HUES48 (cell line): ENCODE measurements at regions not wholly inside any gene's neighbourhood (a gene's known extent, or its start where the extent isn't known, plus 50 kb on each side); places are given as distances from the start of the nearest gene placed in this dataset.
"Not testable (repeated sequence)": the region's sequence is repeated elsewhere in the genome, so short reads cannot be mapped to it uniquely, and the experiment has no call there.

Source experiments
- H3K27ac ChIP-seq: one replicate; pipeline ENCODE4 v1.7.0; 2013; ENCODE audit warnings: low read depth, low read length, inconsistent platforms
- H3K27me3 ChIP-seq: 2 replicates; pipeline ENCODE4 v1.6.1; 2013; ENCODE audit warnings: mild to moderate bottlenecking, low read length; ENCODE audit not compliant: control insufficient read depth, insufficient read depth
- H3K36me3 ChIP-seq: 2 replicates; pipeline ENCODE4 v1.6.1; 2013; ENCODE audit warnings: low read length; ENCODE audit not compliant: control insufficient read depth, insufficient read depth
- H3K4me1 ChIP-seq: 2 replicates; pipeline ENCODE4 v1.6.1; 2013; ENCODE audit warnings: mild to moderate bottlenecking, low read length; ENCODE audit not compliant: control insufficient read depth, insufficient read depth
- H3K4me3 ChIP-seq: 2 replicates; pipeline ENCODE4 v1.5.1; 2013; ENCODE audit warnings: mild to moderate bottlenecking, low read depth, low read length
- H3K9ac ChIP-seq: 2 replicates; pipeline ENCODE4 v1.6.1; 2013; ENCODE audit warnings: mild to moderate bottlenecking, low read depth, low read length, moderate library complexity
- H3K9me3 ChIP-seq: 2 replicates; pipeline ENCODE4 v1.6.1; 2013; ENCODE audit warnings: low read length; ENCODE audit not compliant: control insufficient read depth, insufficient read depth

DNA sequence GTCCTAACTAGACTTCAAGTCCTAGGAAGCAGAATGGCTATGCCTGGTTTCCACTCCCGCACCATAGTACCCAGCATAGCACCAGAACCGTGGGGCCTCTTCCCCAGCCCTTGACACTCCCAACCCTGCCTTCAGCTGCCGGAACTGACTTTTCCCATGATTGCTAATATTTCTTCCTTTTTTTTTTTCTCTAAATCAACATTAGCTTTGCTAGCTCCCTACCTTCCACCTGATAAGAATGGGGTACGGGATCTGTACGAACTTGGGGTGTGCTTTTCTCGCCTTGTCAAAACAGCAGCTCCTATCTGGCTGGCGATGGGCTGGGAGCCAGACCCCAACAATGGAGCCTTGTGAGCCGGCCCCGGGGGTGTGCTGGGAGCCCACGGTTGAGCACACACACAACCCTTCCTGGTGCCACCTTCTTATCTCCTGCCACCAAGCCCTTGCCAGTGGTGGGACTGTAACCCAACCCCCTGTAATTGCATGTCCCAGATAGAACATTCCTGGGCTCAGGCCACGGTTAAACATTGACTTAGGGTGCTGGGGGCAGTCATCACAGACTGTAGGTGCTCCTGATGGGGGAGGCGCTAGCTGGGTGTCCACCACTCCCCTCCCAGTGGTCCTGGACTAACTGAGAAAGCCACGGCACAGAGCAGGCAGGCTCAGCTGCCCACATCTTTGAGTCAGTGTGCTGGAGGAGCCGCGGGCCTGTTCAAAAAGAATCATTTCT, 213.0 kb upstream of the HAAO start:
- Histone ChIP-seq H3K4me1 (no peaks in the 10 kb centered on the region), H3K36me3 (no peaks in the 10 kb centered on the region), H3K9me3 (no peaks in the 10 kb centered on the region), H3K27ac (no peak overlapping the region), H3K4me3 (no peak overlapping the region), H3K9ac (no peak overlapping the region), H3K27me3 (no peaks in the 10 kb centered on the region)

DNA sequence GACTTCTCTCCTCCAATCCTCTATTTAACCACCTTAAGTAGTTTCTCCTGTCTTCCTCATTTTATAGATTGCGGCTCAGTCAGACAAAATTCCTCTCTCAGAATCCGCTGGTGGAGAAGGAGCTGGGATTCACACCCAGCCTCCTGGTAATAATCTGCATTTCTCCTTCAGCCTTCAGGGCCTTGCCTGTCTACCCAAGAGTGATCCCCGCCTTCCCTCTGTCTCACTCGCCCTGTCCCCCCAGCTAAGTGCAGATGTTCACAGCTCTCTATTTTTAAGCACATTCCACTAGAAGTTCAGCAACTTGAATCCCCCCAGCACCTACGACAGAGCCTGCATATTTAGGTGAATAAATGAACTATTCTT, 212.5 kb upstream of the HAAO start:
- no peaks in the 10 kb centered on the region for H3K27me3 ChIP-seq
- no peak overlapping the region for H3K9ac ChIP-seq
- H3K27ac ChIP-seq, result no peak overlapping the region
- no peak overlapping the region for H3K4me3 ChIP-seq
- H3K4me1 ChIP-seq, result no peaks in the 10 kb centered on the region
- no peaks in the 10 kb centered on the region for H3K36me3 ChIP-seq
- no peaks in the 10 kb centered on the region for H3K9me3 ChIP-seq

DNA sequence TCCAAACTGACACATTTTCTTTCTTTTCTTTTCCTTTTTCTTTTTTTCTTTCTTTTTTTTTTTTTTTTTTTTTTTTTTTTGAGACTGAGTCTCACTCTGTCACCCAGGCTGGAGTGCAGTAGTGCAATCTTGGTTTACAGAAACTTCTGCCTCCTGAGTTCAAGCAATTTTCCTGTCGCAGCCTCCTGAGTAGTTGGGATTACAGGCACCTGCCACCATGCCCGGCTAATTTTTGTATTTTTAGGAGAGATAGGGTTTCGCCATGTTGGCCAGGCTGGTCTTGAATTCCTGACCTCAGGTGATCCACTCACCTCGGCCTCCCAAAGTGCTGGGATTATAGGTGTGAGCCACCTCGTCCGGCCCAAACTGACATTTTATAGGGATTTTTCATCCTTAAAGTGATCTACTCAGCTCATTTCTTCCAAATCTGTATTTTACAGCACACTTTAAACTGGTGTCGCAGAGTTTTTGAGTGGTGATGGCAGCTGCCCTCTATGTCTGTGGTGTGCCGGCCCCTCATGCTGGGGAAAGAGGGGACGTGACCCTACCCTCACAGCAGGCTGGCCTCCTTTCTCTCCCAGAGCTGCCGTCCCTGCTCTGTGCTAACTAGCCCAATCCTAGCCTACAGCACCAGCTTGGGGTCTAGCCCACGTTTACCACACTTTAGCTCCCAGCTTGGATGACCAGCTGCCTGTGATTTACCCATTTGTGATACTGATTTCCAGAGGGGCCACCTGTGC, 211.9 kb upstream of the HAAO start:
- H3K27me3 ChIP-seq, H3K4me3 ChIP-seq, H3K27ac ChIP-seq, H3K9ac ChIP-seq, H3K4me1 ChIP-seq, H3K9me3 ChIP-seq, H3K36me3 ChIP-seq: not testable (repeated sequence)

DNA sequence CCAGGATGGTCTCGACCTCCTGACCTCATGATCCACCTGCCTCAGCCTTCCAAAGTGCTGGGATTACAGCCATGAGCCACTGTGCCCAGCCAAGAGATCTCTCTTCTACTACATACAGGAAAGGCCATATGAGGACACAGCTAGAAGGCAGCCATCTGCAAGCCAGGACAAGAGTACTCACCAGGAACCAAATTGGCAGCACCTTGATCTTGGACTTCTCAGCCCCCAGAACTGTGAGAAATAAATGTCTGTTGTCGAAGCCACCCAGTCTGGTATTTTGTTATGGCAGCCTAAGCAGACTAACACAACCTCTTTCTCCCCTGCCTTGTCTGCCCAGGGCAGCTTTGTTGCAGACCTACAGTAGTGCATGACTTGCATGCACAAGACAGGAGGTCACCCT, 211.3 kb upstream of the HAAO start:
- Histone ChIP-seq H3K9ac (no peak overlapping the region), H3K9me3 (no peaks in the 10 kb centered on the region), H3K27me3 (no peaks in the 10 kb centered on the region), H3K36me3 (no peaks in the 10 kb centered on the region), H3K4me3 (no peak overlapping the region), H3K27ac (no peak overlapping the region), H3K4me1 (no peaks in the 10 kb centered on the region)

DNA sequence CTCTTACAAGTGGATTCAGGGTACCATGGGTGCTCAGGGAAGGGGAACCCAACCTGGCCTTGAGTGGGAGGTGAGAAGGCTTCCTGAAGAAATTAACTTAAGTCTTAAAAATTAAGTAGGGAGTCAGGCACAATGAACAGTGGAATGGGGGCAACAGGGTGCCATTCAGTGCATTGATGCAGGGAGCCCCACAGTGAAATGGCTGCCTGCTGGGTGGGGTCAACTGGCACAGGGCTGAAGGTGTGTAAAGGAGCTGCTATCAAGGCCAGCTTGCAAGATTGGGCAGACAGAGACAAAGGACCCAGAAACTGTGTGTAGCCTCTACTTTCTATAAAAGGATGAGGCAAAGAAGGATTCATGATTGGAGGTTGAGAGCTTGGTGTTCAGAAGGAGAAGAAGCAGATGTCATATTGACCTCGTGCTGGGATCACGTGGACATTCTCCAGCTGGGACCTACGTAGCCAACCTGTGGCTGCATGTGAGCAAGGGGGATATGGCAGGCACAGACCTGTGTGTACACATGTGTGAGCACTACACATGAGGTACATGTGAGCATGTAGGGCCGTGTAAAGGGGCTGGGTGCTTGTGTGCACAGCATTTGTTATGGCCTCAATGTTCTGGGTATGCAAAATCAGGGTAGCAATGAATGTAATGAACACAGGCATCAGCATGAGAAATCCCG, 209.5 kb upstream of the HAAO start:
- Histone ChIP-seq H3K36me3 (no peaks in the 10 kb centered on the region), H3K4me3 (no peak overlapping the region), H3K4me1 (no peaks in the 10 kb centered on the region), H3K9ac (no peak overlapping the region), H3K27ac (no peak overlapping the region), H3K9me3 (no peaks in the 10 kb centered on the region), H3K27me3 (no peaks in the 10 kb centered on the region)

DNA sequence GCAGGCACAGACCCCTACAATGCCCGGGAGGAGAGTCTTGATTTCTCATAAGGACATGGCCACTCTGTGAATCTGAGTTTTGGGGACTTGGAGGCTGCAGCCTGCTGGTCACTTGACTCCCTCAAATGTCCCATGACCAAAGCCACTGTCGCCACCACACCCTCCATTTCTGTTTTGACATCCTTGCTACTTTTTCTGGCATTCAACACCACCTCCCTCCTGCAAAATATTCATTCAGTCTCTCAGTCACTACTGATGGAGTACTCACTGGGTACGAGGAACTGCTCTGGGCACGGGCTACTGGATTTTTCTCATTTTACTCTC, 208.6 kb upstream of the HAAO start:
- Histone ChIP-seq H3K27me3 (no peaks in the 10 kb centered on the region), H3K27ac (no peak overlapping the region), H3K4me1 (no peaks in the 10 kb centered on the region), H3K9me3 (no peaks in the 10 kb centered on the region), H3K4me3 (no peak overlapping the region), H3K9ac (no peak overlapping the region), H3K36me3 (no peaks in the 10 kb centered on the region)

DNA sequence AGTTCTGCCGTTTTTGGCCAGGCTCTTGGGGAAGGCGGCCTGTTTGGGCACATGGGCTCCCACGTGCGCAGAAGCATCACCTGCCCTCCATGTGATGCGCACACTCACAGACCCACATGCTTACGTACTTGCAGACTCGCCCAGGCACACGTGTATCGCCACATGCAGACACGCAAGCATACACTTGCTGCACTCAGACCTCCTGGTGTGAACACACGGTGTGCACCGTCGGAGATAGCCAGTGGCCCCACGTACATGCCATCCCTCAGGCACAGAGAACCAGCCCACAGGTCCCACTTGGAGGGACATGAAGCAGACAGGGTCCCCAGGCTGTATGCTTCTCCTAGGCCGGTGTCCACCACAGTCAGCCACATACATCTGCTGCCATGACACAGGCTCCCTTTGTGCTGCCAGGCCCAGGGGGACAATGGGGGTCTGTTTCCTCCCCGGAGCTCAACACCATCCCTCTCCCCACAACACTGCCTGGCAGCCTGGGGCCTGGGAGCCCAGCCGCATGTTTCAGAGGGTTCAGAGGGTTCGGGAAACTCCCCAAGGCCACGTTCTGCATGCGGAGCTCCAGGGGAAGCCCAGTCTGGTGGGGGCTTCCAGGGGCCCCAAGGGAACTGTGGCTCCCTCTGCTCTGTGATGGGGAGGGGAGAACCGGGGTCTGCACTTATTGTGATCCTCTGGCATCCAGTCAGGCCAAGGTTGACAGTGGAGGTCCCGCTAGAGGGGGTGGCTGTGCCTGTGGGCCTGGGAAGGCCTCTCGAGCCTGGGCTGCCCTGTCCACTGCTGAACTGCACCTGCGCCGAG, 208.1 kb upstream of the HAAO start:
- no peak overlapping the region for H3K9ac ChIP-seq
- no peak overlapping the region for H3K4me3 ChIP-seq
- peaks cover 4% of the 10 kb centered on the region for H3K9me3 ChIP-seq
- no peak overlapping the region for H3K27ac ChIP-seq
- H3K36me3 ChIP-seq, result no peaks in the 10 kb centered on the region
- H3K27me3 ChIP-seq, result no peaks in the 10 kb centered on the region
- H3K4me1 ChIP-seq, result no peaks in the 10 kb centered on the region

DNA sequence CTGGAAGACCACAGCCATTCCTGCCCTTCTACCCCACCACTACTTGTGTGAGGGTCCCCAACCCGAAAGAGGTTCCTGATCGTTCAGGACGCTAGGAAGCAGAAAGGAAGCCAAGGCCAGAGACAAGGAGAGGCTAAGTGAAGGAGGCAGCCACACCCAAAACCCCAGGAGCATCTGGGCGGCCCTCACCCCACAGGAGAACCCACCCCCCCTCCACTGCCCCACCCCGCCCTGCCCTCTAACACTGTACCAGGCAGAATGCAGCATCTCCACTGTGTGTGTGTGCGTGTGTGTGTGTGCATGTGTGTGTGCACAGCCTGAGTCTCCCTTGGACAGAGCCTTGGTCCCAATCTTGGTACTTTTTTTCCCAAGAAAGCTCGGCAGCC, 207.5 kb upstream of the HAAO start:
- Histone ChIP-seq H3K36me3 (no peaks in the 10 kb centered on the region), H3K4me3 (no peak overlapping the region), H3K9me3 (peaks cover 4% of the 10 kb centered on the region), H3K9ac (no peak overlapping the region), H3K27ac (no peak overlapping the region), H3K27me3 (no peaks in the 10 kb centered on the region), H3K4me1 (no peaks in the 10 kb centered on the region)

DNA sequence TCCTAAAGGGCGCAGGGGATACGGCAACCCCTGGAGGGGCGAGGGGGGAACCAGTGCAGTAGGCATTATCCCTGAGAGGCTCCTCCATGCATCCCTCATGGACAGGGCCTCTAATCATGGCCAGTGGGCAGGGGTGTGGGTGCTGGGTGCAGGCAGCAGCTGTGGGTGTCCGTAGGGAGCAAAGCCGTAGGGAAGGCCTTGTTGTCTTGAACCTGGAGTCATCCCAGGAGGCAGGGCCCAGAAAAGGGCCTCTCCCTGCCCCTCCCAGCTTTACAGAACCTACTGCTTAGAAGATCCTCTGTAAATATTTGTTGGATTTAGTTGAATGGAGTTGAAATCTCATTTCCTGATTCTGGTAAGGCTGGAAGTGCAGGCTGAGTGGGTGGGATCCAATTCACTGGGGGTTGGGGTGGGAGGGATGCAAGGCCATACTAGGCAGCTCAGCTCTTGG, 207.0 kb upstream of the HAAO start:
- Histone ChIP-seq H3K27ac (no peak overlapping the region), H3K9ac (no peak overlapping the region)

DNA sequence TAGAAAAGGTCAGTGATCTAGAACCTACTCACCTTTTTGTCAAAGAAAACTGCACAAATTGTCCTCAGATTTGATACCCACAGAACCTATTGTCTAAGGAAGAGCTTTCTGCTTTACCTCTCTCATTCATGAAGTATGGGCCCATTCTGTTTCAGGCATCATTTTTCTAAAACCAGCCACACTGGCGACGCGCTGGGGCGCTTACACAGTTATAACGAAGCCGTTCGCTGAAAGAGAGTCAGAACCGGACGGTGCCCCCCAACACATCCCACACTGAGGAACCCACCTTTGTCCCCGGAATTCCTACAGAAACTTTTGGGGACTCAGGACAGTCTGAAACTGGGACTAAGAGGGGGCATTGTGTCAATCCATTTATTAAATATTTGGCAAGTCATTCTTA, 206.3 kb upstream of the HAAO start:
- no peaks in the 10 kb centered on the region for H3K27me3 ChIP-seq

More for the DNA sequence above, 207.0 kb upstream of the HAAO start:
- Histone ChIP-seq H3K36me3 (no peaks in the 10 kb centered on the region), H3K4me3 (no peak overlapping the region), H3K4me1 (no peaks in the 10 kb centered on the region), H3K27me3 (no peaks in the 10 kb centered on the region), H3K9me3 (peaks cover 4% of the 10 kb centered on the region)

More for the DNA sequence above, 206.3 kb upstream of the HAAO start:
- Histone ChIP-seq H3K36me3 (no peaks in the 10 kb centered on the region), H3K9ac (no peak overlapping the region), H3K4me1 (no peaks in the 10 kb centered on the region), H3K9me3 (peaks cover 4% of the 10 kb centered on the region), H3K4me3 (no peak overlapping the region), H3K27ac (no peak overlapping the region)
